ENCODE measurements at regions not wholly inside any gene's neighbourhood (a gene's known extent, or its start where the extent isn't known, plus 50 kb on each side); places are given as distances from the start of the nearest gene placed in this dataset.

DNA sequence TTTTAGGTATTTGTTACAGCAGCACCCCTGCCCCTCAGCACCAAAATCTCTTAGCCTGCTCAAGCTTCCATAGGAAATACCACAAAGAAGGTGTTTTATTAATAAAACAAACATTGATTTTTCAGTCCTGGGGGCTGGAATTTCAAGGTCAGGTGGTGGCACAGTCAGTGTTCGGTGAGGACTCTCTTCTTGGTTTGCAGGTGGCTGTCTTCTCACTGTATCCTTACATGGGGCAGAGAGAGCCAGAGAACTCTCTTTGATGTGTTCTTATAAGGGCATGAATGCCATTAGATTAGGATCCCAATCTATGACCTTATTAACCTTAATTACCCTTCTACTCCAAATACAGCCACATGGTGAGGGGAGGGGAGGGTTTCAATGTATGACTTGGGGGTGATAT lies 112.3 kb upstream of the PFKP start:
- TF ChIP-seq POLR2AphosphoS5 (IDR thresholded peaks at IDR 0.05): no peak
- TF ChIP-seq, protein P1, sequence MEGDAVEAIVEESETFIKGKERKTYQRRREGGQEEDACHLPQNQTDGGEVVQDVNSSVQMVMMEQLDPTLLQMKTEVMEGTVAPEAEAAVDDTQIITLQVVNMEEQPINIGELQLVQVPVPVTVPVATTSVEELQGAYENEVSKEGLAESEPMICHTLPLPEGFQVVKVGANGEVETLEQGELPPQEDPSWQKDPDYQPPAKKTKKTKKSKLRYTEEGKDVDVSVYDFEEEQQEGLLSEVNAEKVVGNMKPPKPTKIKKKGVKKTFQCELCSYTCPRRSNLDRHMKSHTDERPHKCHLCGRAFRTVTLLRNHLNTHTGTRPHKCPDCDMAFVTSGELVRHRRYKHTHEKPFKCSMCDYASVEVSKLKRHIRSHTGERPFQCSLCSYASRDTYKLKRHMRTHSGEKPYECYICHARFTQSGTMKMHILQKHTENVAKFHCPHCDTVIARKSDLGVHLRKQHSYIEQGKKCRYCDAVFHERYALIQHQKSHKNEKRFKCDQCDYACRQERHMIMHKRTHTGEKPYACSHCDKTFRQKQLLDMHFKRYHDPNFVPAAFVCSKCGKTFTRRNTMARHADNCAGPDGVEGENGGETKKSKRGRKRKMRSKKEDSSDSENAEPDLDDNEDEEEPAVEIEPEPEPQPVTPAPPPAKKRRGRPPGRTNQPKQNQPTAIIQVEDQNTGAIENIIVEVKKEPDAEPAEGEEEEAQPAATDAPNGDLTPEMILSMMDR (IDR thresholded peaks at IDR 0.05): no peak
